ENCODE measurements at regions not wholly inside any gene's neighbourhood (a gene's known extent, or its start where the extent isn't known, plus 50 kb on each side); places are given as distances from the start of the nearest gene placed in this dataset. TPM values are rescaled to one million over a fixed set of nuclear protein-coding genes. Genes with fewer than 3 reads are reported as not detected.

Small RNA genes lying in the stretch of these regions (small RNA-seq; reads per million reads assigned to genes)
- not detected for gene CNN2P11 (ENCODE audit: insufficient read length, low read depth, low replicate concordance)
